T-cell (primary cell): ENCODE measurements at regions not wholly inside any gene's neighbourhood (a gene's known extent, or its start where the extent isn't known, plus 50 kb on each side); places are given as distances from the start of the nearest gene placed in this dataset.

ENCODE experiments used
- ATAC-seq, 4 experiments: fragments of 200-7000 bp in 3 of 4; fragments of 150-1000 bp in 1 of 4; cut with Tn5 transposase; replicated peaks in 1 of 4; 1 replicate in 3 of 4; 2 replicates in 1 of 4; pipeline ENCODE4 v1.10.0; 2021; ENCODE audit warnings: moderate library complexity in 3 of 4, mild to moderate bottlenecking in 2 of 4, moderate number of reproducible peaks in 1 of 4
- CTCF ChIA-PET, 2 donors: fragments of 300-600 bp; sonication (Branson Sonifier 250); formaldehyde crosslinking; loops; one replicate each; lab custom pipeline; 2022; ENCODE audit warnings: antibody characterized with exemption in 2 of 2; lab: Charles Lee
- POLR2A ChIA-PET, 2 donors: fragments of 300-600 bp; sonication (Branson Sonifier 250); formaldehyde crosslinking; loops; one replicate each; lab custom pipeline; 2022; ENCODE audit warnings: antibody characterized with exemption in 2 of 2; lab: Charles Lee
- DNase-seq, 35 experiments: peaks; one replicate each; pipeline versions ENCODE4 v3.0.0 to v3.0.0-alpha.2; 2013 to 2023
- H3K27ac ChIP-seq: one replicate; pipeline ENCODE4 v1.5.1; 2013; ENCODE audit warnings: low read length
- H3K27me3 ChIP-seq, 2 experiments: replicated peaks in 1 of 2; 1 replicate in 1 of 2; 2 replicates in 1 of 2; pipeline versions ENCODE4 v1.6.1 to v1.7.0; 2013; ENCODE audit warnings: low read length in 1 of 2, mixed read lengths in 1 of 2; ENCODE audit not compliant: control insufficient read depth in 2 of 2, insufficient read depth in 2 of 2; ENCODE audit errors: extremely low read depth in 1 of 2
- H3K36me3 ChIP-seq, 2 donors: 1 replicate in 1 of 2; 2 replicates in 1 of 2; pipeline versions ENCODE4 v1.6.1 to v1.7.0; 2013; ENCODE audit warnings: low read length in 1 of 2; ENCODE audit not compliant: control insufficient read depth in 2 of 2, insufficient read depth in 1 of 2; ENCODE audit errors: extremely low read depth in 1 of 2
- H3K4me1 ChIP-seq, 2 experiments: 1 replicate in 1 of 2; 2 replicates in 1 of 2; pipeline versions ENCODE4 v1.6.1 to v1.7.0; 2013; ENCODE audit warnings: low read length in 2 of 2, mixed read lengths in 1 of 2; ENCODE audit not compliant: insufficient read depth in 2 of 2, control insufficient read depth in 1 of 2; ENCODE audit errors: extremely low read depth in 1 of 2
- H3K4me3 ChIP-seq, 2 donors: 1 replicate in 1 of 2; 2 replicates in 1 of 2; pipeline versions ENCODE4 v1.5.1 to v1.7.0; 2013; ENCODE audit warnings: mild to moderate bottlenecking in 2 of 2, low read length in 1 of 2, moderate library complexity in 1 of 2; ENCODE audit not compliant: control insufficient read depth in 1 of 2; ENCODE audit errors: extremely low read depth in 1 of 2
- H3K9me3 ChIP-seq: 2 replicates; pipeline ENCODE4 v1.7.0; 2013
- H3K27ac Mint-ChIP-seq, 2 donors: one replicate each; pipeline ENCODE4 v1.8.0; 2020 to 2021; ENCODE audit warnings: mild to moderate bottlenecking in 2 of 2, mixed read lengths in 2 of 2
- H3K27me3 Mint-ChIP-seq, 2 donors: one replicate each; pipeline ENCODE4 v1.8.0; 2021 to 2022; ENCODE audit warnings: mixed read lengths in 2 of 2
- H3K36me3 Mint-ChIP-seq: one replicate; pipeline ENCODE4 v1.8.0; 2021; ENCODE audit warnings: mixed read lengths
- H3K4me1 Mint-ChIP-seq, 3 donors: one replicate each; pipeline ENCODE4 v1.8.0; 2020 to 2022; ENCODE audit warnings: mixed read lengths in 3 of 3, mild to moderate bottlenecking in 1 of 3
- H3K4me3 Mint-ChIP-seq, 3 donors: one replicate each; pipeline ENCODE4 v1.8.0; 2020 to 2022; ENCODE audit warnings: mild to moderate bottlenecking in 3 of 3, mixed read lengths in 3 of 3, moderate library complexity in 3 of 3
- H3K9me3 Mint-ChIP-seq, 3 donors: one replicate each; pipeline ENCODE4 v1.8.0; 2020 to 2022; ENCODE audit warnings: mixed read lengths in 3 of 3
- WGBS: methylation state at CpG from one replicate; pipeline ENCODE4 v1.1.5; 2013; ENCODE audit warnings: missing lambda C conversion rate; ENCODE audit not compliant: insufficient coverage; 5-methylcytosine and 5-hydroxymethylcytosine counted together

GRCh38 chr3:160143482-160143881, 81.7 kb upstream of the C3orf80 start:
- 92% methylated on average over 2 of the region's 2 CpGs for WGBS
- H3K36me3 ChIP-seq: no peaks in the 10 kb centered on the region
- DNase-seq (no peak), ATAC-seq (no peak)
- no peak overlapping the region for H3K4me3 Mint-ChIP-seq
- no peak overlapping the region for H3K27ac Mint-ChIP-seq
- no peaks in the 10 kb centered on the region for H3K27me3 Mint-ChIP-seq
- no peaks in the 10 kb centered on the region for H3K4me1 ChIP-seq
- no peak overlapping the region for H3K4me3 ChIP-seq
- no peaks in the 10 kb centered on the region for H3K4me1 Mint-ChIP-seq
- H3K9me3 ChIP-seq: no peaks in the 10 kb centered on the region
- peaks cover 0 to 4% of the 10 kb centered on the region in 2 experiments for H3K27me3 ChIP-seq
- CTCF ChIA-PET: no interaction called here
- no peaks in the 10 kb centered on the region for H3K36me3 Mint-ChIP-seq
- POLR2A ChIA-PET: no interaction called here
- H3K27ac ChIP-seq: no peak overlapping the region
- peaks cover 0 to 14% (median 10%) of the 10 kb centered on the region in 3 donors for H3K9me3 Mint-ChIP-seq

DNA sequence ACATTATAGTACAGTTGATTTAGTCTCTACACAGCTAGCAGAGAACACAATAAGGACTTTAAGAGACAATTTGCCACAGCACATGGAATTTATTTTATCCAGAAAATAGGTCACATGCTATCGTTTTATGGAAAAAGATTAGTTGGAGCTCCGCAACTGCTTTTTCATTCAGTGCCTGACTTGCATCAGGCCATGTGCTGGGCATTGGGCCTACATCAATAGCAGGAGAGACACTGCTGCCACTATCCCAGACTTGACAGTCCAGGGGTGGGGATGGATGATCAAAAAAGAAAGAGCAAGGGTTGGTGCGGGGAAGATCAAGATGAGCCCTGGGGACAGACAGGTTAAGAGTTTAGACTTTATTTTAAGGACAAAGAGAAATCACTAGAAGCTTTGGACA, 75.2 kb upstream of the C3orf80 start:
- no peaks in the 10 kb centered on the region for H3K9me3 ChIP-seq
- no peak for ATAC-seq
- peaks cover 0 to 7% of the 10 kb centered on the region in 2 experiments for H3K27me3 ChIP-seq
- Mint-ChIP-seq H3K4me3 (no peak overlapping the region), H3K36me3 (no peaks in the 10 kb centered on the region), H3K9me3 (no peaks in the 10 kb centered on the region), H3K27me3 (peaks cover 0 to 3% of the 10 kb centered on the region in 2 donors), H3K4me1 (no peaks in the 10 kb centered on the region), H3K27ac (no peak overlapping the region)
- no peak for DNase-seq
- no peaks in the 10 kb centered on the region for H3K36me3 ChIP-seq
- H3K4me3 ChIP-seq: no peak overlapping the region
- no peak overlapping the region for H3K27ac ChIP-seq
- 89% methylated on average over 3 of the region's 3 CpGs for WGBS
- ChIA-PET CTCF (no interaction called here), POLR2A (no interaction called here)
- no peaks in the 10 kb centered on the region for H3K4me1 ChIP-seq

- ChIA-PET POLR2A (no interaction called here), CTCF (no interaction called here)
- H3K27ac Mint-ChIP-seq: no peak overlapping the region
- no peaks in the 10 kb centered on the region for H3K4me1 ChIP-seq
- H3K4me3 Mint-ChIP-seq: no peak overlapping the region
- 63% methylated on average over 1 of the region's 2 CpGs for WGBS
- H3K4me3 ChIP-seq: no peak overlapping the region
- H3K36me3 Mint-ChIP-seq: no peaks in the 10 kb centered on the region
- H3K4me1 Mint-ChIP-seq: no peaks in the 10 kb centered on the region
- no peaks in the 10 kb centered on the region for H3K9me3 ChIP-seq
- H3K27me3 ChIP-seq: peaks cover 0 to 7% of the 10 kb centered on the region in 2 experiments
- no peaks in the 10 kb centered on the region for H3K9me3 Mint-ChIP-seq
- peaks cover 0 to 5% of the 10 kb centered on the region in 2 donors for H3K27me3 Mint-ChIP-seq
- H3K36me3 ChIP-seq: no peaks in the 10 kb centered on the region
- ATAC-seq (no peak), DNase-seq (no peak)
- H3K27ac ChIP-seq: no peak overlapping the region
Measured at GRCh38 chr3:160150525-160150924, 74.7 kb upstream of the C3orf80 start.

DNA sequence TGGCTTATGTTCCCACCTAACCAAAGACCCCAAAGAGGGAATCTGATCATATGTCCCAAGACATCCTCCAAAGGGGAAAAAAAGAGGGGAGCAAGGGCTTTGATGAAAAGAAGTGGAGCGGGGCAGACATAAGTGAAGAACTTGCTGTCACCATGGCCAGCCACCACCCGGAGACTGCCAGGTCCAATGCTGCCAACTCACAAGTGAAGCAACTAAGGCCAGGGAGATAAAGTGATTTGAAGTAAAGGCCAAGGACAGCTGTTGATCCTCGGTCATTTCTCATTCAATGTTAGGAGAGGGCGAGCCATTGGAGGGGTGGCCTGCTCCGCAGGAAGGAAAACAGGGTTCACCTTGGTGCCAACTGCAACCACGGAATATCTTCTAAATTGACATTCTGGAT, 72.6 kb upstream of the C3orf80 start:
- DNase-seq: no peak
- POLR2A ChIA-PET: interaction anchor here in 1 of 2 donors (0.6 kb wide), 1 partner anchor 85 kb away, joined by 6 read pairs; no protein-coding TSS in a partner anchor
- no peaks in the 10 kb centered on the region for H3K4me1 Mint-ChIP-seq
- no peaks in the 10 kb centered on the region for H3K4me1 ChIP-seq
- H3K9me3 Mint-ChIP-seq: no peaks in the 10 kb centered on the region
- no peaks in the 10 kb centered on the region for H3K9me3 ChIP-seq
- no peak overlapping the region for H3K4me3 ChIP-seq
- H3K27ac ChIP-seq: no peak overlapping the region
- WGBS: 92% methylated on average over 6 of the region's 6 CpGs
- ATAC-seq: no peak
- peaks cover 0 to 11% of the 10 kb centered on the region in 2 donors for H3K27me3 Mint-ChIP-seq
- H3K36me3 Mint-ChIP-seq: no peaks in the 10 kb centered on the region
- peaks cover 0 to 8% of the 10 kb centered on the region in 2 experiments for H3K27me3 ChIP-seq
- no peaks in the 10 kb centered on the region for H3K36me3 ChIP-seq
- H3K27ac Mint-ChIP-seq: no peak overlapping the region
- CTCF ChIA-PET: no interaction called here
- no peak overlapping the region for H3K4me3 Mint-ChIP-seq

DNA sequence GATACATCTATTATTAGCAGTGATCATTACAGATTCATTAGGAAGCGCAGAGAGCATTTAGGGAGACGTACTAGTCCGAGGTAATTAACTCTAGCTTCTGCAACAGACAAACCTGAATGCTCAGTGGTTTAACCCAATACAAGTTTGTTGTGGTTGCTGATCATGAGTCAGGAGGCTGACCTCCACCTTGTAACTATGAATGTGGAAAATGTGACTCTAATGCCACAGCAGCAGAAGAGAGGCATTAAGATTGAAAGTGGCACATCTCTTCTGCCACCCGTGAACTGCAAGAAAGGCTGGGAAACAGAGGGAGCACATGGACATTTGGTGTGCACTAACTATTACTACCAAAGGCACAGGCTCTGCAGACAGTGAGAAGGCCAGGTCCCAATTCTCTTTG, 71.2 kb upstream of the C3orf80 start:
- H3K27me3 ChIP-seq: peaks cover 0 to 6% of the 10 kb centered on the region in 2 experiments
- WGBS: 20% methylated on average over 1 of the region's 4 CpGs
- Mint-ChIP-seq H3K27ac (no peak overlapping the region), H3K36me3 (no peaks in the 10 kb centered on the region), H3K4me1 (no peaks in the 10 kb centered on the region), H3K27me3 (peaks cover 0 to 11% of the 10 kb centered on the region in 2 donors), H3K4me3 (no peak overlapping the region), H3K9me3 (no peaks in the 10 kb centered on the region)
- no peaks in the 10 kb centered on the region for H3K9me3 ChIP-seq
- H3K4me1 ChIP-seq: no peaks in the 10 kb centered on the region
- no peak overlapping the region for H3K4me3 ChIP-seq
- no peak for DNase-seq
- POLR2A ChIA-PET: no interaction called here
- no peaks in the 10 kb centered on the region for H3K36me3 ChIP-seq
- no peak for ATAC-seq
- no peak overlapping the region for H3K27ac ChIP-seq
- CTCF ChIA-PET: no interaction called here

DNA sequence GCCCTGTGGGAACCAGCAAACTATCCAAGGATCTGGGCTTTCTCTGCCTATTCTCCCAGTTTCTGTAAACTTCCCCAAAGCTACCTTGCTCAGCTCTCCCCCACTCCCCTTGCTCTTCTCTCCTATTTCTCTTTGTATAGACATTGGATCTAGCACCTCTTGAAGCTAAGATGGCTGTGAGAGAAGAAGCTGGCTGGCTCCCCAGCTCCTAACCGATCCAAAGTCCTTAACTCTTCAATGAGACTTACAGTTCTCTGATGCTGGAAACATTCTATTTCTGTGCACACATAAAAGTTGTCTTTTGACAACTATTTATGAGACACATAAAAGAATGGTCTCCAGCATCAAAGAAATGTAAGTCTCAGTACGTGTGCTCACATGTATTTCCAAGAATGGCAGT, 70.6 kb upstream of the C3orf80 start:
- Mint-ChIP-seq H3K27ac (no peak overlapping the region), H3K4me1 (no peaks in the 10 kb centered on the region), H3K27me3 (peaks cover 0 to 11% of the 10 kb centered on the region in 2 donors), H3K4me3 (no peak overlapping the region), H3K9me3 (no peaks in the 10 kb centered on the region), H3K36me3 (no peaks in the 10 kb centered on the region)
- no peak for ATAC-seq
- H3K27me3 ChIP-seq: peaks cover 0 to 6% of the 10 kb centered on the region in 2 experiments
- H3K4me3 ChIP-seq: no peak overlapping the region
- POLR2A ChIA-PET: no interaction called here
- H3K27ac ChIP-seq: no peak overlapping the region
- 100% methylated on average over 1 of the region's 2 CpGs for WGBS
- CTCF ChIA-PET: no interaction called here
- no peaks in the 10 kb centered on the region for H3K4me1 ChIP-seq
- H3K9me3 ChIP-seq: no peaks in the 10 kb centered on the region
- no peaks in the 10 kb centered on the region for H3K36me3 ChIP-seq
- DNase-seq: no peak

DNA sequence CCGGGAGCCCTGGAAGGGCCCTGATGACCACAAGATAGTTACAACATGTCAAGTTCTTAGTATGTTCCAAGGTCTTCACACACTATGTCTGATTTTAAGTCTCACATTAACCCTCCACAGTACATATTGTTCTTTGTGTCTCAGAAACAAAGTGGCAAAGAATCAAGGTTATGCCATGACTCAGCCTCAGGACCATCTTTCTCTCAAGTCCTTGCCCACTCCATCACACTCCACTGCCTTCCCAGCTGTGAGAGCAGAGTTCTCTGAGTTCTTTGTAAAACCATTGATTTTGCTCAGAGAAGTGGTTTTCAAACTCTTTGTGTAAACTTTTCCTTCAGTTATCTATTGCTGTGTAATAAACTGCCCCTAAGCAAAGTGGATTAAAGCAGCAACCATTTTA, 67.9 kb upstream of the C3orf80 start:
- no peak overlapping the region for H3K4me3 Mint-ChIP-seq
- POLR2A ChIA-PET: no interaction called here
- peaks cover 0 to 8% of the 10 kb centered on the region in 2 experiments for H3K27me3 ChIP-seq
- CTCF ChIA-PET: no interaction called here
- no peaks in the 10 kb centered on the region for H3K4me1 Mint-ChIP-seq
- DNase-seq (no peak), ATAC-seq (no peak)
- no peak overlapping the region for H3K4me3 ChIP-seq
- no peak overlapping the region for H3K27ac ChIP-seq
- no peaks in the 10 kb centered on the region for H3K36me3 Mint-ChIP-seq
- H3K9me3 ChIP-seq: no peaks in the 10 kb centered on the region
- no peaks in the 10 kb centered on the region for H3K4me1 ChIP-seq
- peaks cover 4 to 14% of the 10 kb centered on the region in 2 donors for H3K27me3 Mint-ChIP-seq
- 83% methylated on average over 1 of the region's 1 CpG for WGBS
- no peaks in the 10 kb centered on the region for H3K36me3 ChIP-seq
- no peaks in the 10 kb centered on the region for H3K9me3 Mint-ChIP-seq
- no peak overlapping the region for H3K27ac Mint-ChIP-seq
